NCI-H2107 treated with DMSO at 0.1 percent for 48 hours (cell line): ENCODE measurements at regions not wholly inside any gene's neighbourhood (a gene's known extent, or its start where the extent isn't known, plus 50 kb on each side); places are given as distances from the start of the nearest gene placed in this dataset.
"Not testable (repeated sequence)": the region's sequence is repeated elsewhere in the genome, so short reads cannot be mapped to it uniquely, and the experiment has no call there.

Experiments
- DNase-seq: peaks from one replicate; lab custom pipeline; 2025; ENCODE audit not compliant: unreplicated experiment; lab: John Stamatoyannopoulos, UW

DNA sequence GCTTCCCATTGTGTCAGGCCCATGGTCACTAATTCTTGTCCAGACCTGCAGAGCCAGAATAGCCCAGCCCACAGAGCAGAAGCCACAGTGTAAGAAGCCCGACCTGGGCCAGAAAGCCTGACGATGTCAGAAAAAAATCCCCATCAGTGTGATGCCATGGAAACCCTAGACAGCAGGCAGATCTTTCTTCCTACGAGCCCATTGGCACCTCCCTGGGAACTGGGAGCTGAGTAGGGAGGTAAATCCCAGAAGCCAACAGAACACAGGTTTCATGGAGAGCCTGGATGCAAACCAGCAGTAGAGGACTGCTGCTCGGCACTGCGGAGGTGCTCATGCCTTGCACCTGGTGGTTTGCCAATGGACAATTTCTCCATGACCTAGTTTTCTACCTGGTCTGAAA lies 82.2 kb upstream of the SLC22A16 start:
- no peak for DNase-seq

DNA sequence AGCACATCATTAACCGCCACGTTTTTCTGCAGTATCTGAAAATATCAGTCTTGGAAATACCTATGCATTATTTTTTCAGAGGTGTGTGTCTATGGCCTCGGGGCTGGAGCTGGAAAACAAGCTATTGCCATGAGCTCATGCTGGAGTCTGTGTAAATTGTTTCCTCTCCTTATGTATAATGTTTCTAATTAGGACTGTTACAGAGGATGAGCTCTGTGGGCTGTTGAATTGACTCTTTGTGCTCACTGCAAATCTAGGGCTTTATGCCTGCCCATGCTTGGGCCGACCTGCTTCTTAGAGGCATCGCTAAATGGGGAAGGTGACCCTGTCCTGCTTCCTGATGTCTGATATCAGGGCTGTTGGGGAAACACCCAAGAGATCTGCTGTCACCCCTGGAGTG lies 80.8 kb upstream of the SLC22A16 start:
- peak; percentile 28 for DNase-seq

DNA sequence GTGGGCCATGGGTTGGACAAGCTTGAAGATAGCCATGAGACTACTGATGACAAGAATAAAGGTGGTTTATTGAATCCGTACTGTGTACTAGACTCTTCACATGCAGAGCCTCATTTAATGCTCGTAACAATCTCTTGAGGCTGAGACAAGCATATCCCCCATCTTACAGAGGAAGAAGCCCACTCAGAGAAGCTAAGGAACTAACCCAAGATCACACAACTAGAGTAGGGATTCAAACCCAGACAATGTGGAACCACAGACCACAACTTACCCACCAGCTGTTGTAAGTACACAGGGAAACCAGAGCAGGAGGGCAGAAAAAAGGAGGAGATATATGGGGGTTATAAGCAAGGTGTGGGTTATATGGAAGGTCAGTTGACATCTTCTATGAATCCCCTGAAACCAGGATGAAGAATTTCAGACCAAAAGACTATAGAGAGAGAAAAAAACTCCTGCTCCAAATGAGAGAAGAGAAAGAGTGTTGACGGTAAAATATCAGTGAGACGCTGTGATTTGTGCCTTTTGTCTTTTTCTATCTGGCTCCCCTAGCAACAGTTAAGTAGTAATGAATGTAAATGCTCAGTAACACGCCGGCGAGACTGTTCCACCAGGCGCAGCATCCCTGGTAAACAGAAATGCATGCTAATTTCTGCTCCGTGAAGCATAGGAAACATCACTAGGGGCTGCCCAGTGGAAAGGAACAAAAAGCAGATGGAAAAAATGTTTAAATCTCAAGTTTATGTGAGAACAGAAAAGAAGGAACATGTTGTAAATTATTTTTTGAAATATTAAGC lies 80.1 kb upstream of the SLC22A16 start:
- no peak for DNase-seq

DNA sequence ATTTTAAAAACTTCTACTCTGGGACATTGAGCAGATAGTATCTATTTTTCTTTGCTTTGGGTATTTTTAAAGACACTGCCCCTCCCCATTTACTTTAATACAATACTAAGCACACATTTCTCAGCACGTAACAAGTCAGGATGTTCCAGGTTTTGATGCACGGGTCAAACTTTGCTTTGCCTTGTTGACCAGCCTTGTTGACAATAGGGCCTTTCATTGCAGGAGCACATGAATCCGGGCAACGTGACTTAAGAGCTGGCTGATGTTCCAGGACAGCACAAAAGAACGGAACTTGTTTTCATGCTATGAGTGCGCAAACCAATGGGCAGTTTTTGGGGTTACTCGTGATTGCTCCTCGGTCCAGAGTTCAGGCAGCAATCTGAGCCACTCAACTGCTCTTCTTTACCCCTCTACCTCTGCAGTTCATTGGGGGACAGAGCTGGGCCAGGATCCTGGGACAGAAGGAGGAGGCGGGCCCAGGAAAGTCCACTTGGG lies 78.6 kb upstream of the SLC22A16 start:
- no peak for DNase-seq

DNA sequence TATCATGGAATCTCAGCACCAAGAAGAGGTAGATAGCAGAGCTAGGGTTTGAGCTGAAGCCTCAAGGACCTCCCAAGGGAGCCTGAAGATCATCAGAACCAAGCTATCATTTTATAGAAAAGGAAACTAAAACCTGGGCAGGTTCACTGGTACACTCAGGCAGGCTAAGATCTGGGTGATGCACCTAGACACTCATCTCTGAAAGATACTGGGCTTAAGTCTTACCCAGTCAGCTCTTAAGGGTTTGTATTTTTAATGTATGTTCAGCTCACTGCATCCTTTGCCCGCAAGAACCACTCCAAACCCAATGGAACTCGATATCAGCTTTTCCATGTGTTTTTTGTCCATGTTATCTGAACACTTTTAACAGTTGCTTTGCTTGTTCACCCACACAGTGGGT lies 78.0 kb upstream of the SLC22A16 start:
- no peak for DNase-seq

DNA sequence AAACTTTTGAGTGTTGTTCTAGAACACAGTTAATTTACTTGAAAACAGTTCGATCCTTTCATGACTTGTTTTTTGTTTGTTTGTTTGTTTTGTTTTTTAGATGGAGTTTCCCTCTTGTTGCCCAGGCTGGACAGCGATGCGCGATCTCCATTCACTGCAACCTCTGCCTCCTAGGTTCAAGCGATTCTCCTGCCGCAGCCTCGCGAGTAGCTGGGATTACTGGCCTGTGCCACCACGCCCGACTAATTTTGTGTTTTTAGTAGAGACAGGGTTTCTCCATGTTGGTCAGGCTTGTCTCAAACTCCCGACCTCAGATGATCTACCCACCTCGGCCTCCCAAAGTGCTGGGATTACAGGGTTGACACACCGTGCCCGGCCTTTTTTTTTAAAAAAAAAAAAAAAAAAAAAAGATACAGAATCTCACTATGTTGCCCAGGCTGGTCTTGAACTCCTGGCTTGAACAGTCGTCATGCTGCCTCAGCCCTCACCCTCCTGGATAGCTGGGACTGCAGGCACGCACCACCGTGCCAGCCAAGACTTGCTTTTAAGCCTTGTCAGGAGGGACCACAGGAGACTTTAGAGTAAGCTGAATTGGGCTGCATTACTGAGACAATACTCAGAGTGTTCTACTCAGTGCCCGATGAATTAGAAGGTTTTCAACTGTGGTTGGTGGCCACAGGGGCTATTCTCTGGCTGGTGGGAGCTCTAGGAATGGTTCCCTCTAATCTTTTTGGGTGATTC lies 76.7 kb upstream of the SLC22A16 start:
- DNase-seq = no peak

DNA sequence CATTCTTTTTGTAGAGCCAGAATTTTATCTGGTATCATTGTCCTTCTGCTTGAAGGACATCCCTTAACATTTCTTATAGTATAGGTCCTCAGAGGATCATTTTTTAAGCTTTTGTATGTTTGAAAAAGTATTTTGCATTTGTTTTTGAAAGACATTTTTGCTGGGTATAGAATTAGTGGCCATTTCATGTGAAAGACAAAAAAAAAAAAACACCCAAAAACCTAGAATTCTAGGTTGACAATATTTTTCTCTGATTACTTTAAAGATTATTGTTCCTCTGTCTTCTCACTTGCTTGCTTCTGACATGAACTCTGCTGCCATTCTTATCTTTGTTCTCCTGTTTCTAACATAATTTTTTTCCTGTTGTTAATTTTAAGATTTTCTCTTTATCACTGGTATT lies 75.7 kb upstream of the SLC22A16 start:
- no peak for DNase-seq

DNA sequence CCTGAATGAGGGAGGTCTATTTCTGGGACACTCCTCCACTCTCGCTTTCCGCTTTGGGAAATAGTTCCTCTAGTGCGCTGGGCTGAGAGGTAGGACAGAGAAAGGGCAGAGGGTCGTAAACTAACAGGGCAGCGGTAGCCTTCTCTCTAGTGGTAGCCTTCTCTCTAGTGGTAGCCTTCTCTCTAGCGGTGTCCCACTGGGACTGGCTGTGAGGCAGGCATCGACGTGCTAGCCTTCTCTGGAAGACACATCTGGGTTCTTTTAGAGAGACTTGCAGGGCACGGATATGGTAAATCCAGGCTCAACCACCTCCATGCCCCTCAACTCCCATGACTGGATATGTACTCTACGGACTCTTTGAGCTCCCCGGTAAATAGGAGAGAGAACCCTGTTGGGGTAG lies 74.7 kb upstream of the SLC22A16 start:
- DNase-seq = no peak

DNA sequence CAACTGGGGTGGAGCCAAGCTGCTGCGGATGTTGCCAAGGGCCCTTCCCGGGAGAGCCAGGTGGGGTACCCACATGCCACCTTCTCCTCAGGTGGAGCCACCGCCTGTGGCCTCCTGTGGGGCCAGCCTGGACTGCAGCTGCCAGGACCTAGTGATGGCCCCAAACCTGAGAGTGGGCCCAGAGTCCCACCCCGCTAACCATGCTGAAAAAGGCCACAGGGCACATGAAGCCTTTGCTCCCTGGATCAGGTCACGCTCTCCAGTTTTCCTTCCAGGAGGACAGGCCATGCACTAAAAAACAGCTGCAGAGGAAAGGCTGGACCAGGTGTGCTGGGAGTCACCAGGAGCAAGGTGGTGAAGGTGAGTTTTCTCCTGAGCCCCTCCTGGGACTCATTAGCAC lies 73.9 kb upstream of the SLC22A16 start:
- DNase-seq = no peak

DNA sequence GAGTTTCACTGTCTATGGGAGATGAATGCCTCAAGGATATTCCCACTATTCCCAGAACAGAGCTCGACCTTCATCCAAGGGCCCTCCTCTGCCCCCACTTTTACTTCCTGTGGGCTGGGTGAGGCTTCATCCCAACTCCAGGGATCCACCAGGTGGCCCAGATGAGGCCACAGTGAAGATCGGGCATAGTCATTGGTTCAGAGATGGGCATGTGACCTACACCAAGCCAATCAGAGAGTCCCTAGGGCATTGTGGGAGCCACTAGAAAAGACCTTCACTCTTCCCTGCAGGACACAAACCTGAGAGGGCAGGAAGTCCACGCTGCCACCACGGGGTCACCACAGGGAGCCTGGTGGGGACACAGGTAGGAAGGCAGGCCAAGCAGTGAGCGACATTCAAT lies 72.9 kb upstream of the SLC22A16 start:
- DNase-seq = no peak

DNA sequence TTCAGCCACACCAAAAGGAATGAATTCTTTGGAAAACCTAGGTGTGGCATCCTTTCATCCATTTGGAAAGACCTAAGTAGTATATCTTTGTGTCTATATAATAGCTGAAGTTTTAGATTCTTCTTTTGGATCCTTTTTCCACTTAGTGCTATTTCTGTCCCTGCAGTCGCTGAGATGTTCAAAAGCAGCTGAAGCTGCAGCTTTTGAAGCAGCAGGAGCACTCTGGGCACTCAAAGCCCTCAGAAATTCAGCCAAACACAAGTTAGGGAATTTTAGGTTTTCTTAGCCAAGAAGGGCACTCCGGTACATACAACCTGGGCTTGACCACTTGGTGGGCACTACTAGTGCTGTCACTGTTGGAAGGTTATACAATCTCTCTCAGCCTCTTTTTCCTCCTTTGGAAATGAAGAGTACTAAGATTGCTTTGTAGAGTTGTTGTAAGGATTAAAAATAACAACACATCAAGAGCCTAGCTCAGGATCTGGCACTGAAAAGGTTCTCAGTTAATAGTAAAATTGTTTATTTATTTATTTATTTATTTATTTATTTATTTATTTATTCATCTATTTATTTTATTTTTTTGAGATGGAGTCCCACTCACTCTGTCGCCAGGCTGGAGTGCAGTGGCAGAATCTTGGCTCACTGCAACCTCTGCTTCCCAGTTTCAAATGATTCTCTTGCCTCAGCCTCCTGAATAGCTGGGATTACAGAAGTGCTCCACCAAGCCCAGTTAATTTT lies 71.9 kb upstream of the SLC22A16 start:
- no peak for DNase-seq

DNA sequence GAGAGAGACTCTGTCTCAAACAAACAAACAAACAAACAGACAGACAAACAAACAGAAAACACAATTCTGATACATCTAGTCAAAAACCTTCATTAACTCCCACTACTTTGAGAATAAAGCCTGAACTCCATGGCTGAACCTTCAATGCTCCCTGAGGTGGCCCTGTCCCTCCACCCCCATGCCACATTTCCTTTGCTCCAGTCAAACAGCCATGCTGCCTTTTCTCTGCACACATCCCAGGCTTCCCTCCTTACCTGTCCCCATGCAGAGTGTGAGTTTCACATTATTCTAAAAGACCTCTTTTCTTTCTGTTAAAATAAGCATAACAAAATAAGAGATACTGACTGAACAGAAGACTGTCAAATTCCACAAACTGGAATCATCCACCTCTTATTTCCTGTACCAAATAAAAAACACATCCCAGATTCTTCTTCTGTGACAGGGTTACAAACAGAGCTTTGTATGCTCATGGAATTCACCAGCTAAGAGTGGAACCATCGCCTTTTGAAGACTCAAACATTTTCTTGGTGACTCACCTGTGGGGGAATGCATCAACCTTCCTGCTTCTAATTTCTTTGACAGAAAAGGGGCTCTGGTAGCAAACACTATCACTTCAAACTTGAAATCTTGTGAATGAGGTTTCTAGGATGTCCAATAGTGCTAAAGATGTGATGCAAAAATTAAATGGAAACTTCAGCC lies 71.0 kb upstream of the SLC22A16 start:
- no peak for DNase-seq

DNA sequence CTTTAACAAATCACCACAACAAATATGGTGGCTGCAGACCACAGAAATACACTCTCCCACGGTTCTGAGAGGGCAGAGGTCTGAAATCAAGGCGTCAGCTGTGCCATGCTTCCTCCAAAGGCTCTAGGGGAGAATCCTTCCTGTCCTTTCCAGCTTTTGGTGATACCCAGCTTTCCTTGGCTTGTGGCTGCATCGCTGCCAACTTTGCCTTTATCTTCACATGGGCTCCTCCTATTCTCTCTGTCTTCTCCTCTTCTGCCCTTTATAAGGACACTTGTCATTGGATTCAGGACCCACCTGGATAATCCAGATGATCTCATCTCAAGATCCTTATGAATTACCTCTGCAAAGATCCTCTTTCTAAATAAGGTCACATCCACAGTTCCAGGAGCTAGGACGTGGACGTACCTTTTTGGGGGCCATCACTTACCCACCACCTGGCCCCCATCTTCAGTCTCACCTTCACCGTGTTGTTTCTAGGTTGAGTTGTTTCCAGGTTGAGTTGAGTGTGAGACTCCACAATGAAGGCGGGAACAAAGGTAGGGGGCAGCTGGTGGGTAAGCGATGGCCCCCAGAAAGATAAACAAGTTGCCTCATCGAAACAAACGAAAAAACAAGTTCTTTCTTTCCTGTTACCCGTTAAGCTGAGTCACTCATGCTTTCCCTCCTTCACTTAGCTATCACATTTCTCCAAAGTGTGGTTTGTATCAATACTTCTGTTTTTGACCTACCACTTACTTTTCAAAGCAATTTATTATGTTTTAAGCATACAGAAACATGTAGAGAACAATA lies 68.9 kb upstream of the SLC22A16 start:
- DNase-seq = no peak

DNA sequence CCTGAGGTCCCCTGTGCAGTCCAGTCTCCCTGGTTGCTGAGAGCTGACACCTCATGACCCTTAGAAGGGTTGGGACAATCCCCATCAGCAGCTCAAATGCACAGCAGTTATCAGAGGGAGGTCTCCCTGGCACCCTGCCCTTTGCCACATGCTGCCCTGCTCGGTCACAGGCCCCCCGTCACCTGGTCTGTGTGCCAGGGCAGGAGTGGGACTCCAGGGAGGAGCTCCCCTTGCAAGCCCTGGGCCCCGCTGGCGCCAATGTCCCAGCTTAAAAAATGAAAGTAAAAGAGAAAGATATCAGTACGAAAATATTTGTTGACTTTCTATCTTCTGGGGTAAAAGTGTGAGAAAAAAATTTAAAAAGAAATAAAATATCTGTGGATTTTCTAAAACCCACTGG lies 68.1 kb upstream of the SLC22A16 start:
- DNase-seq = no peak

DNA sequence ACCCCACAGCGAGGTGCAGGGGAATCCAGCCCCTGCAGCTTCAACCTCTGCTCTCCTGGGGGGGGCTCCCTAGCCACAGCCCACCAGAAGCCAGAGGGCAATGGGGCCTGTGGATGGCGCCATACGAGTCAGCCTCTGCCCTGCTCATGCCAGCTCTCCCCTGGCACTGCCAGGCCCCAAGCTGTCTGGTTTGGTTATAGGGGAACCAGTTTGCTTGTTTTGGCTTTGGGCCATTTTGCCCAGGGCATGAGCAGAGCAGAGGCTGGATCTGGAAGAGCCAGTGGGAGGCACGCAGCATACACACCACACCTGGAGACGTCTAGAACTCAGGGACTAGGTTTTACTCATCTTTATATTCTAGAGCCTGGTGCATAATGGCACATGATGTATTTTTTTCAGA lies 66.7 kb upstream of the SLC22A16 start:
- DNase-seq = no peak

DNA sequence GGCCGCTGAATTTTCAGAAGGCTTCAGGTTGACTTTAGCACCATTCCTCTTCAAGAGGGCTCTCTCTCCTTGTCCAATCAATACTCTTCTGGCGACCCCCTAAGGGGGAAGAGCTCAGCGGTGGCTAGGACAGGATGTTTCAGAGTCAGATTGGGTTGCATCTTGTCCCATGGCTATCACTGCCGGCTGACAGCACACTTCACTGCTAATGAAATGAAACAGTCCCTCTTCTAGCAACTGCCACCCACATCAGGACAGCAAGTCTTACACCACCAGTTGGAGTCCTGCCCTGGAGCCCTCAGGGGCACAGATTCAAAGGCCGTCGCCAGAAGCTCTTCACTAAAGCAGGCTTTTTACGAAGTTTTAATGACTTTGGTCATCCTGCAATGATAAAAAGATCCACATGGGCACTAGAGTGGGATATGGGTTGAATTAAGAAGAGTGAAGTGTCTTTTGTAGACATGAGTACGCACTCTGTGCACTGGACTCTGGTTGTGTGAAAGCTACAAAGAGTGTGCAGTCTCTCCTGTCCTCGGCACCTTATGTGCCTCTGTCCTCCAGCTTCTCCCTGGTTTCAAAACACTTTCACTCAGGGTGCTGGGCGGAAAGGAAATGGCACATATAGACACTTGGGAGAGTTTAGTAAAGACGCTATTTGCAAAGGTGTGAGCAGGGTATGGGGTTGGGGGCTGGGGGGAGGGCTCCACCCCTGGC lies 66.1 kb upstream of the SLC22A16 start:
- DNase-seq = no peak

DNA sequence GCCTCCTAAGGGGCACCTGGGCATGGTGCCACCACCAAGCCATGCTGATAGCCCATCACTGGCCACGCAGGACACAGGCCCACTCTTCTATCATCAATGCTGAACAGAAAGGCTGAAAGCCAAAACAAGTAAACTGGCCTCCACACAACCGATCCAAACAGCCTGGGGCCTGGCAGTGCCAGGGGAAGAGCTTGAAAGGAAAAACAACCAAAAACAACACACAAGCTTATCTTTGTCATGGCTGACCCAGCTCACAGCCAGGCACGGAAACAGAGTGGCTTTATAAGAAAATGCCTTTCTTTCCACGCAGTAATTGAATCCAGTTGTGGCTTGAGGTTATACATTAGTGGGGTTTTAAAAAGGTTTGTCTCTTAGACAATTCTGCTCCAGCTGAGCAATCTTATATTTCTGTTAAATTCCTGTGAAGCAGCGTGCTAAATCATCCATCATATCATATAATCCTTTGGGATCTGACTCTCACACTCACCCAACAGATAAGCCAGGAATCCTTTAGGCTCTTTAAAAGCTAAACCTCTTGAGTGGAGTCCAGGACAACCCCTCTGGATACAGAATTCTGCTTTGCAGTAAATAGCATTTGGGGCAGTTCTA lies 65.4 kb upstream of the SLC22A16 start:
- no peak for DNase-seq

DNA sequence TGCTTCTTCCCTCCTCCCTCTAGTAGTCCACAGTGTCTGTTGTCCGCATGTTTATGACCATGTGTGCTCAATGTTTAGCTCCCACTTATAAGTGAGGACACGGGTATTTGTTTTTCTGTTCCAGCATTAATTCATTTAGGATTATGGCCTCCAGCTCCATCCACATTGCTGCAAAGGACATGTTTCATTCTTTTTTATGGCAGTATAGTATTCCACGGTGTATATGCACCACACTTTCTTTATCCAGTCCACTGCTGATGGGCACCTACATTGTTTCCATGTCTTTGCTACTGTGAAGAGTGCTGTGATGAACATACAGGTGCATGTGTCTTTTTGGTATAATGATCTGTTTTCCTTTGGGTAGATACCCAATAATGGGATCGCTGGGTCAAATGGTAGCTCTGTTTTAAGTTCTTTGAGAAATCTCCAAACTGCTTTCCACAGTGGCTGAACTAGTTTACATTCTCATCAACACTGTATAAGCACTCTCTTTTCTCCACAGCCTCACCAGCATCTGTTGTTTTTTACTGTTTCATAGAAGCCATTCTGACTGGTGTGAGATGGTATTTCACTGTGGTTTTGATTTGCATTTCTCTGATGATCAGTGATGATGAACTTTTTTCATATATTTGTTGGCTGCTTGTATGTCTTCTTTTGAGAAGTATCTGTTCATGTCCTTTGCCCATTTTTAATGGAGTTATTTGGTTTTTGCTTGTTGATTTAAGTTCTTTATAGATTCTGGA lies 63.0 kb upstream of the SLC22A16 start:
- DNase-seq = not testable (repeated sequence)
